ENCODE measurements at regions not wholly inside any gene's neighbourhood (a gene's known extent, or its start where the extent isn't known, plus 50 kb on each side); places are given as distances from the start of the nearest gene placed in this dataset.

GRCh38 chr2:108079736-108080135 lies 93.4 kb downstream of the SLC5A7 start:
- no peak overlapping the region for H3K27ac ChIP-seq (ENCODE audit: control insufficient read depth, insufficient read depth, low read length)
- H2AFZ ChIP-seq (ENCODE audit: control insufficient read depth, low read length), result no peak overlapping the region
- TF ChIP-seq, protein P1, sequence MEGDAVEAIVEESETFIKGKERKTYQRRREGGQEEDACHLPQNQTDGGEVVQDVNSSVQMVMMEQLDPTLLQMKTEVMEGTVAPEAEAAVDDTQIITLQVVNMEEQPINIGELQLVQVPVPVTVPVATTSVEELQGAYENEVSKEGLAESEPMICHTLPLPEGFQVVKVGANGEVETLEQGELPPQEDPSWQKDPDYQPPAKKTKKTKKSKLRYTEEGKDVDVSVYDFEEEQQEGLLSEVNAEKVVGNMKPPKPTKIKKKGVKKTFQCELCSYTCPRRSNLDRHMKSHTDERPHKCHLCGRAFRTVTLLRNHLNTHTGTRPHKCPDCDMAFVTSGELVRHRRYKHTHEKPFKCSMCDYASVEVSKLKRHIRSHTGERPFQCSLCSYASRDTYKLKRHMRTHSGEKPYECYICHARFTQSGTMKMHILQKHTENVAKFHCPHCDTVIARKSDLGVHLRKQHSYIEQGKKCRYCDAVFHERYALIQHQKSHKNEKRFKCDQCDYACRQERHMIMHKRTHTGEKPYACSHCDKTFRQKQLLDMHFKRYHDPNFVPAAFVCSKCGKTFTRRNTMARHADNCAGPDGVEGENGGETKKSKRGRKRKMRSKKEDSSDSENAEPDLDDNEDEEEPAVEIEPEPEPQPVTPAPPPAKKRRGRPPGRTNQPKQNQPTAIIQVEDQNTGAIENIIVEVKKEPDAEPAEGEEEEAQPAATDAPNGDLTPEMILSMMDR (optimal IDR thresholded peaks at IDR 0.05 in 1 of 3, IDR thresholded peaks at IDR 0.05 in 1 of 3, conservative IDR thresholded peaks at IDR 0.05 in 1 of 3; ENCODE audit: extremely low read depth in 1 of 3, insufficient read depth in 2 of 3, low read length in 3 of 3), result no peak
- TF ChIP-seq EZH2 (IDR thresholded peaks at IDR 0.05; ENCODE audit: low read length), result no peak
- no peak overlapping the region for H3K9ac ChIP-seq (ENCODE audit: control insufficient read depth, extremely low read depth, insufficient read depth, low read length)
- no peak for FAIRE-seq
- dilution Hi-C loops (cut with MboI; ENCODE audit: extremely low pct_ligation_motif_present, low sequenced_read_pairs), result no loop called here
- H4K20me1 ChIP-seq (ENCODE audit: control insufficient read depth, extremely low read depth, insufficient read depth, low read length), result no peaks in the 10 kb centered on the region
- no peaks in the 10 kb centered on the region for H3K9me3 ChIP-seq (ENCODE audit: control insufficient read depth, low read depth, low read length)
- H3K27me3 ChIP-seq (ENCODE audit: control insufficient read depth, extremely low read depth, insufficient read depth, low read length), result no peaks in the 10 kb centered on the region
- no peak overlapping the region for H3K4me3 ChIP-seq (ENCODE audit: control insufficient read depth in 2 of 3, extremely low read depth in 1 of 3, insufficient read depth in 2 of 3, low read depth in 1 of 3, low read length in 3 of 3)
- no peaks in the 10 kb centered on the region for H3K79me2 ChIP-seq (ENCODE audit: control insufficient read depth, insufficient read depth, low read length)
- H3K4me1 ChIP-seq (ENCODE audit: control insufficient read depth, extremely low read depth, insufficient read depth, low read length), result no peaks in the 10 kb centered on the region
- H3K4me2 ChIP-seq (ENCODE audit: control insufficient read depth, extremely low read depth, insufficient read depth, low read depth, low read length), result no peak overlapping the region
- no peaks in the 10 kb centered on the region for H3K9me1 ChIP-seq (ENCODE audit: control insufficient read depth, extremely low read depth, insufficient read depth, low read length)
- no peak for DNase-seq (ENCODE audit: low read depth, low spot score)
- H3K36me3 ChIP-seq (ENCODE audit: control insufficient read depth in 2 of 2, extremely low read depth in 1 of 2, insufficient read depth in 2 of 2, low read length in 2 of 2), result no peaks in the 10 kb centered on the region

- Histone ChIP-seq H3K9me1 (ENCODE audit: control insufficient read depth, extremely low read depth, insufficient read depth, low read length) (no peaks in the 10 kb centered on the region), H3K4me1 (ENCODE audit: control insufficient read depth, extremely low read depth, insufficient read depth, low read length) (no peaks in the 10 kb centered on the region), H3K9me3 (ENCODE audit: control insufficient read depth, low read depth, low read length) (no peaks in the 10 kb centered on the region), H3K9ac (ENCODE audit: control insufficient read depth, extremely low read depth, insufficient read depth, low read length) (no peak overlapping the region), H3K4me3 (ENCODE audit: control insufficient read depth in 2 of 3, extremely low read depth in 1 of 3, insufficient read depth in 2 of 3, low read depth in 1 of 3, low read length in 3 of 3) (no peak overlapping the region), H4K20me1 (ENCODE audit: control insufficient read depth, extremely low read depth, insufficient read depth, low read length) (no peaks in the 10 kb centered on the region), H3K27me3 (ENCODE audit: control insufficient read depth, extremely low read depth, insufficient read depth, low read length) (no peaks in the 10 kb centered on the region), H3K36me3 (ENCODE audit: control insufficient read depth in 2 of 2, extremely low read depth in 1 of 2, insufficient read depth in 2 of 2, low read length in 2 of 2) (no peaks in the 10 kb centered on the region), H3K79me2 (ENCODE audit: control insufficient read depth, insufficient read depth, low read length) (no peaks in the 10 kb centered on the region), H2AFZ (ENCODE audit: control insufficient read depth, low read length) (no peak overlapping the region), H3K4me2 (ENCODE audit: control insufficient read depth, extremely low read depth, insufficient read depth, low read depth, low read length) (no peak overlapping the region), H3K27ac (ENCODE audit: control insufficient read depth, insufficient read depth, low read length) (no peak overlapping the region)
- no peak for DNase-seq (ENCODE audit: low read depth, low spot score)
- TF ChIP-seq, protein P1 (optimal IDR thresholded peaks at IDR 0.05 in 1 of 3, IDR thresholded peaks at IDR 0.05 in 1 of 3, conservative IDR thresholded peaks at IDR 0.05 in 1 of 3; ENCODE audit: extremely low read depth in 1 of 3, insufficient read depth in 2 of 3, low read length in 3 of 3), result no peak
- TF ChIP-seq EZH2 (IDR thresholded peaks at IDR 0.05; ENCODE audit: low read length), result no peak
- FAIRE-seq, result no peak
- dilution Hi-C loops (cut with MboI; ENCODE audit: extremely low pct_ligation_motif_present, low sequenced_read_pairs), result no loop called here
These were observed 93.9 kb downstream of the SLC5A7 start for GRCh38 chr2:108080177-108080576.
